Caco-2 (cell line): ENCODE measurements at regions not wholly inside any gene's neighbourhood (a gene's known extent, or its start where the extent isn't known, plus 50 kb on each side); places are given as distances from the start of the nearest gene placed in this dataset.

Experiments
- BruUV-seq: library from RNA; stranded (reverse); fragments of 400-500 nt; replicated peaks from 2 replicates; lab custom pipeline; 2021; lab: Mats Ljungman, UMichigan
- CTCF ChIA-PET: fragments of 300-600 bp; sonication (Branson Sonifier 250); formaldehyde crosslinking; loops from one replicate; lab custom pipeline; 2022; ENCODE audit warnings: antibody characterized with exemption; lab: Charles Lee
- POLR2A ChIA-PET: fragments of 300-600 bp; sonication (Branson Sonifier 250); formaldehyde crosslinking; loops from one replicate; lab custom pipeline; 2022; ENCODE audit warnings: antibody characterized with exemption; lab: Charles Lee
- DNase-seq, 2 experiments: peaks; one replicate each; pipeline versions ENCODE4 v3.0.0 to v3.0.0-alpha.2; 2020 to 2022
- H3K27me3 ChIP-seq: replicated peaks from 2 replicates; pipeline ENCODE4 v1.6.0; 2011; ENCODE audit warnings: low read length; ENCODE audit not compliant: control insufficient read depth, insufficient read depth
- H3K36me3 ChIP-seq: 2 replicates; pipeline ENCODE4 v1.5.1; 2011; ENCODE audit warnings: low read length; ENCODE audit not compliant: control insufficient read depth, insufficient read depth
- H3K4me1 ChIP-seq: fragments of 250-450 bp; sonication (Bioruptor Pico); 2 replicates; pipeline ENCODE4 v1.5.1; 2020; ENCODE audit warnings: mild to moderate bottlenecking
- H3K4me3 ChIP-seq: 2 replicates; pipeline ENCODE4 v1.5.1; 2011; ENCODE audit warnings: low read depth, mild to moderate bottlenecking, control low read depth, low read length
- H3K9me3 ChIP-seq: fragments of 250-450 bp; sonication (Bioruptor Pico); 2 replicates; pipeline ENCODE4 v1.5.1; 2020; ENCODE audit warnings: mild to moderate bottlenecking, moderate library complexity
- H3K27ac Mint-ChIP-seq: one replicate; pipeline ENCODE4 v1.8.0; 2022; ENCODE audit warnings: mixed read lengths; ENCODE audit not compliant: unreplicated experiment
- H3K27me3 Mint-ChIP-seq: one replicate; pipeline ENCODE4 v1.8.0; 2022; ENCODE audit warnings: mixed read lengths; ENCODE audit not compliant: insufficient read depth, unreplicated experiment
- H3K36me3 Mint-ChIP-seq: one replicate; pipeline ENCODE4 v1.8.0; 2022; ENCODE audit warnings: mild to moderate bottlenecking, mixed read lengths; ENCODE audit not compliant: insufficient read depth, unreplicated experiment
- H3K4me1 Mint-ChIP-seq: one replicate; pipeline ENCODE4 v1.8.0; 2022; ENCODE audit warnings: low read depth, mixed read lengths; ENCODE audit not compliant: unreplicated experiment
- H3K4me3 Mint-ChIP-seq: one replicate; pipeline ENCODE4 v1.8.0; 2022; ENCODE audit warnings: mild to moderate bottlenecking, moderate library complexity, mixed read lengths; ENCODE audit not compliant: unreplicated experiment
- H3K9me3 Mint-ChIP-seq: one replicate; pipeline ENCODE4 v1.8.0; 2022; ENCODE audit warnings: mixed read lengths; ENCODE audit not compliant: unreplicated experiment
- intact Hi-C: fragments of 100-400 bp; cut with micrococcal nuclease; formaldehyde crosslinking; loops from one replicate; pipeline ENCODE4 v1.10.0; 2022; ENCODE audit not compliant: unreplicated experiment
- TF ChIP-seq, protein P1 (sequence below), 2 experiments: fragments of 200-600 bp in 1 of 2; IDR thresholded peaks; 1 replicate in 1 of 2; 2 replicates in 1 of 2; pipeline versions ENCODE4 v1.5.1 to v1.8.0; 2011 to 2022; ENCODE audit warnings: antibody characterized with exemption in 1 of 2, control low read depth in 1 of 2, inconsistent platforms in 1 of 2, low read depth in 1 of 2, low read length in 1 of 2, mild to moderate bottlenecking in 1 of 2, moderate library complexity in 1 of 2; ENCODE audit not compliant: insufficient read depth in 1 of 2, severe bottlenecking in 1 of 2, unreplicated experiment in 1 of 2

DNA sequence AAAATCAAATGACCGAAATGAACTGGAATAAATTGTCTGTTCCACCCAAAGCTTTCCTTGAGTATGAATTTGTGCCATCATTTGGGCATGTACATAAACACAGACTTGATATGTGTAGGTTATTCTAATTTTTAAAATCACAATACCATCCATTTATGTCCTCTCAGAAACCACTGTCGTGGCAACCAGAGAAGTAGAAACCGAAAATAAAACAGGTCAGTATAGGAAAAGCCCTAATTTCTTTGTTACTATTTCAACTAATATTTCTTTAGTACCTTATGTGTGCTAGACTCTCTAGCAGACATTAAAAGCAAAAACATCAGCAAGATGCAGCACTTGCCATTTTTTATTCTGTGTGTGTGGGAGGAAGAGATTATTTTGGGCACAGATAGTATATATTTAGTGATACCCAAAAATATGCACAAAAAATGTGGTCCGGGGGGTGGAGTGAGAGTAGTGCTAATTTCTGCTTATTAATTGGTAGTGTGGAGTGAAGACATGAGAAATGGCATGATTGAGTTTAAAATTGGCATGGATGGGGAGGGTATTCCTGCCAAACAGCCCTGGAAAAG is 130.8 kb upstream of the CNTN1 start:
- Histone ChIP-seq H3K4me1 (no peaks in the 10 kb centered on the region), H3K4me3 (no peak overlapping the region), H3K36me3 (no peaks in the 10 kb centered on the region), H3K27me3 (no peaks in the 10 kb centered on the region), H3K9me3 (no peaks in the 10 kb centered on the region)
- Mint-ChIP-seq H3K27ac (no peak overlapping the region), H3K27me3 (peaks cover 4% of the 10 kb centered on the region), H3K36me3 (no peaks in the 10 kb centered on the region), H3K4me1 (no peaks in the 10 kb centered on the region), H3K9me3 (no peaks in the 10 kb centered on the region), H3K4me3 (no peak overlapping the region)
- POLR2A ChIA-PET: no interaction called here
- no peak for DNase-seq
- no TSS peak for BruUV-seq
- TF ChIP-seq, protein P1, sequence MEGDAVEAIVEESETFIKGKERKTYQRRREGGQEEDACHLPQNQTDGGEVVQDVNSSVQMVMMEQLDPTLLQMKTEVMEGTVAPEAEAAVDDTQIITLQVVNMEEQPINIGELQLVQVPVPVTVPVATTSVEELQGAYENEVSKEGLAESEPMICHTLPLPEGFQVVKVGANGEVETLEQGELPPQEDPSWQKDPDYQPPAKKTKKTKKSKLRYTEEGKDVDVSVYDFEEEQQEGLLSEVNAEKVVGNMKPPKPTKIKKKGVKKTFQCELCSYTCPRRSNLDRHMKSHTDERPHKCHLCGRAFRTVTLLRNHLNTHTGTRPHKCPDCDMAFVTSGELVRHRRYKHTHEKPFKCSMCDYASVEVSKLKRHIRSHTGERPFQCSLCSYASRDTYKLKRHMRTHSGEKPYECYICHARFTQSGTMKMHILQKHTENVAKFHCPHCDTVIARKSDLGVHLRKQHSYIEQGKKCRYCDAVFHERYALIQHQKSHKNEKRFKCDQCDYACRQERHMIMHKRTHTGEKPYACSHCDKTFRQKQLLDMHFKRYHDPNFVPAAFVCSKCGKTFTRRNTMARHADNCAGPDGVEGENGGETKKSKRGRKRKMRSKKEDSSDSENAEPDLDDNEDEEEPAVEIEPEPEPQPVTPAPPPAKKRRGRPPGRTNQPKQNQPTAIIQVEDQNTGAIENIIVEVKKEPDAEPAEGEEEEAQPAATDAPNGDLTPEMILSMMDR (IDR thresholded peaks at IDR 0.05; ENCODE audit: insufficient read depth in 1 of 2, low read depth in 1 of 2, low read length in 1 of 2, severe bottlenecking in 1 of 2, unreplicated experiment in 1 of 2): no peak
- intact Hi-C loops: no loop called here
- CTCF ChIA-PET: no interaction called here

DNA sequence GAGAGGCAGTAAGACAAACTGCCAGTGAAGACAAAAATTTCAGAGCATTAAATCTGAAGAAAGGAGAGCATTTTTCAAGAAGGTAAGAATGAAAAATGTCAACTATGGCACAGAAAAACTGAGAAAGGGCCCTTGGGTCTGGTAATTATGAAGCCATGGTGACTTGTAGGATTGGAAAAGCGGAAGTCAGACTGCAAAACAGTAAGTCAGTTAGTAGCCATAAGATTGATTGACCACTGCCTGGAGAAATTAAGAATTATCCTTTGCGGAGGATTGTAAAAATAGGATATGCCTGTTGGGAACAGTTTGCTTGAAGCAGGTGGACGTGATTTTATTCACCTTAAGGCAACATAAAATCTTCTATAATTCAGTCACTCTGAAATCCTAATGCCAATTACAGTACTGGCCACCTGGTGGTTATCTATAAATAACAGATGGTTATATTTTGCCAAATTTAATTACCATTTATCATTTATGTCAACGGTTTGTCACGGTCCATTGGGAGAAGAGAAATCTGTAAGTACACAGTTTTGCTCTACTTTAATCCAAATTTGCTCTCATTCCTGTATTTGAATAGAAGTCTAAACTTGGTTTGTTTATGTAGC is 127.1 kb upstream of the CNTN1 start:
- Mint-ChIP-seq H3K4me1 (no peaks in the 10 kb centered on the region), H3K27me3 (peaks cover 4% of the 10 kb centered on the region), H3K36me3 (no peaks in the 10 kb centered on the region), H3K27ac (no peak overlapping the region), H3K4me3 (no peak overlapping the region), H3K9me3 (no peaks in the 10 kb centered on the region)
- intact Hi-C loops: no loop called here
- H3K4me1 ChIP-seq: no peaks in the 10 kb centered on the region
- no peaks in the 10 kb centered on the region for H3K9me3 ChIP-seq
- DNase-seq: no peak
- BruUV-seq: no TSS peak
- ChIA-PET POLR2A (no interaction called here), CTCF (no interaction called here)
- TF ChIP-seq, protein P1 (IDR thresholded peaks at IDR 0.05; ENCODE audit: insufficient read depth in 1 of 2, low read depth in 1 of 2, low read length in 1 of 2, severe bottlenecking in 1 of 2, unreplicated experiment in 1 of 2): no peak
- H3K4me3 ChIP-seq: no peak overlapping the region
- H3K27me3 ChIP-seq: no peaks in the 10 kb centered on the region
- H3K36me3 ChIP-seq: no peaks in the 10 kb centered on the region

DNA sequence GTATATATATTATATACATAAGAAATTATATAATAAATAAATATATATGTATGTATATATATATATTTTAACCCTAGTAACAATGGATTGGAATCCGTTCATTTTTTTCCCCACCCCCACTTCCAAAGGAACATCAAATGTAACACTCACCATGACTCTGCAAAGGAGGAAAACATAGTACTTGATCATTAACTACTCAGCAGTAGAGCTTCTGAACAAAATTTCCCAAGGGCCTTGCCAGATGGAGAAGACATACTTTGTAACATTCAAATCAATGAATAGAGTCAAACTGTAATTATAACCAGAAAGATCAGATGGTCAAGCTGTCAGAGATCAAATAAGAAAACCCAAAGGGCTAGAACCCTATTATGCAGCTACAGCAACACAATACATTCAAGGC is 126.0 kb upstream of the CNTN1 start:
- no peaks in the 10 kb centered on the region for H3K9me3 Mint-ChIP-seq
- TF ChIP-seq, protein P1 (IDR thresholded peaks at IDR 0.05; ENCODE audit: insufficient read depth in 1 of 2, low read depth in 1 of 2, low read length in 1 of 2, severe bottlenecking in 1 of 2, unreplicated experiment in 1 of 2): no peak
- Histone ChIP-seq H3K27me3 (no peaks in the 10 kb centered on the region), H3K9me3 (no peaks in the 10 kb centered on the region), H3K4me1 (no peaks in the 10 kb centered on the region), H3K36me3 (no peaks in the 10 kb centered on the region), H3K4me3 (no peak overlapping the region)
- no peak overlapping the region for H3K27ac Mint-ChIP-seq
- no peaks in the 10 kb centered on the region for H3K4me1 Mint-ChIP-seq
- intact Hi-C loops: no loop called here
- no peak overlapping the region for H3K4me3 Mint-ChIP-seq
- DNase-seq: no peak
- BruUV-seq: no TSS peak
- POLR2A ChIA-PET: no interaction called here
- no peaks in the 10 kb centered on the region for H3K36me3 Mint-ChIP-seq
- H3K27me3 Mint-ChIP-seq: peaks cover 4% of the 10 kb centered on the region
- CTCF ChIA-PET: no interaction called here
